GM12892 (cell line): ENCODE measurements at regions not wholly inside any gene's neighbourhood (a gene's known extent, or its start where the extent isn't known, plus 50 kb on each side); places are given as distances from the start of the nearest gene placed in this dataset.

Experiments used
- POLR2A ChIP-seq: IDR thresholded peaks from 2 replicates; pipeline ENCODE4 v1.6.1; 2011; ENCODE audit warnings: low read depth, low read length, control low read depth
- POLR2AphosphoS5 ChIP-seq: IDR thresholded peaks from 2 replicates; pipeline ENCODE4 v1.6.1; 2011; ENCODE audit warnings: low read depth, low read length, control low read depth
- TAF1 ChIP-seq: IDR thresholded peaks from 2 replicates; pipeline ENCODE4 v1.6.1; 2011; ENCODE audit warnings: low read depth, mild to moderate bottlenecking, control low read depth, low read length, borderline replicate concordance

- no peak for TF ChIP-seq POLR2AphosphoS5
- TF ChIP-seq POLR2A: no peak
- TF ChIP-seq TAF1: no peak
Observed at GRCh38 chr9:116064970-116065369, 88.6 kb upstream of the PAPPA start.
